Neural cell (in vitro differentiated cells): ENCODE measurements at regions not wholly inside any gene's neighbourhood (a gene's known extent, or its start where the extent isn't known, plus 50 kb on each side); places are given as distances from the start of the nearest gene placed in this dataset.

Source experiments
- EZH2 ChIP-seq: fragments of 200-600, 300-800 bp; shearing (Covaris generic), sonication (generic); IDR thresholded peaks from 2 replicates; pipeline ENCODE4 v1.6.1; 2014; ENCODE audit warnings: antibody characterized with exemption, low read length, borderline replicate concordance, mild to moderate bottlenecking; ENCODE audit not compliant: insufficient read depth, poor library complexity, severe bottlenecking
- POLR2AphosphoS5 ChIP-seq: IDR thresholded peaks from 2 replicates; pipeline ENCODE4 v1.6.1; 2012
- TAF1 ChIP-seq: IDR thresholded peaks from 2 replicates; pipeline ENCODE4 v1.6.1; 2012; ENCODE audit warnings: low read depth
- TF ChIP-seq, protein P1 (sequence below): fragments of 450-650 bp; IDR thresholded peaks from 2 replicates; pipeline ENCODE4 v1.5.1; 2014; ENCODE audit warnings: antibody characterized with exemption, mild to moderate bottlenecking, moderate library complexity; ENCODE audit not compliant: poor library complexity, severe bottlenecking

DNA sequence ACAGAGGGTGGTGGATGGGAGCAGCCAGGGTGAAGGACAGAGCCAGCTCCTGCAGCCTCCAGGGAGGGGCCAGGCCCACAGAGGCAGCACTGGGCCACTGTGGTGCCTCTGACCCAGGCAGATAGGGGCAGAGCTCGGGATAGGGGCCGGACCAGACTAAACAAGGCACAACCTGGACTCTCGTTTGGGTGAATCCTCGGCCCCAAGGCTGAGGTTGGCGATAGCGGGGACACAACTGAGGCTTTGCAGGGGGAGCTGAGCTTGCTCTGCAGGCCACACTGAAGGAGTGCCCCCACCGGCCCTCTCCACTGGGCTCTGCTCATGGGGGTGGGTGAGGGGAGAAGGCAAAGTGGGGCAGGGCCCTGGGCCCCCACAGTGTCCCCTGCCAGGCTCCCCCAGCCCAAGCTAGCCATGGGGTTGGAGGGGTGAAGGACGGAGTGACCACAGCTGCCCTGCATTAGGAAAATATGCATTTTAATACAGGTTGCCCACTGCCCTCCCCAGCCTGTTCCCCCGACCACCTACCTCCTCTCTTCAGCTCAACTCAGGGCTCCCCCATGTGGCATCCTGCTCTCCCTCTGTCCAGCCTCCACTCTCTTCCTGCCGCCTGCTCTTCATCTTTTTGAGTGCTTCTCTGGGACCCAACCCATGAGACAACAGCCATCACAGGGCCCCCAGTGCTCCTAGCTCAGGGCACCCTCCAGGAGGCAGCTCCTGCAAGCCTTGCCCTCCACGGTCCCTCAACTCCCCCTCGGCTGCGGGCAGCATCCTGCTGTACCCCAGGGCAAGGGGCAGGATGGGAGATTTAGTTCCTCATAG lies 152.8 kb downstream of the INHBB start:
- TF ChIP-seq, protein P1, sequence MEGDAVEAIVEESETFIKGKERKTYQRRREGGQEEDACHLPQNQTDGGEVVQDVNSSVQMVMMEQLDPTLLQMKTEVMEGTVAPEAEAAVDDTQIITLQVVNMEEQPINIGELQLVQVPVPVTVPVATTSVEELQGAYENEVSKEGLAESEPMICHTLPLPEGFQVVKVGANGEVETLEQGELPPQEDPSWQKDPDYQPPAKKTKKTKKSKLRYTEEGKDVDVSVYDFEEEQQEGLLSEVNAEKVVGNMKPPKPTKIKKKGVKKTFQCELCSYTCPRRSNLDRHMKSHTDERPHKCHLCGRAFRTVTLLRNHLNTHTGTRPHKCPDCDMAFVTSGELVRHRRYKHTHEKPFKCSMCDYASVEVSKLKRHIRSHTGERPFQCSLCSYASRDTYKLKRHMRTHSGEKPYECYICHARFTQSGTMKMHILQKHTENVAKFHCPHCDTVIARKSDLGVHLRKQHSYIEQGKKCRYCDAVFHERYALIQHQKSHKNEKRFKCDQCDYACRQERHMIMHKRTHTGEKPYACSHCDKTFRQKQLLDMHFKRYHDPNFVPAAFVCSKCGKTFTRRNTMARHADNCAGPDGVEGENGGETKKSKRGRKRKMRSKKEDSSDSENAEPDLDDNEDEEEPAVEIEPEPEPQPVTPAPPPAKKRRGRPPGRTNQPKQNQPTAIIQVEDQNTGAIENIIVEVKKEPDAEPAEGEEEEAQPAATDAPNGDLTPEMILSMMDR = no peak
- TF ChIP-seq POLR2AphosphoS5 = no peak
- TF ChIP-seq EZH2 = no peak
- no peak for TF ChIP-seq TAF1
